Activated T-helper 1 cell treated with Interleukin-2 at 50 U/mL for 16 hours (primary cell): ENCODE measurements at regions not wholly inside any gene's neighbourhood (a gene's known extent, or its start where the extent isn't known, plus 50 kb on each side); places are given as distances from the start of the nearest gene placed in this dataset.
"Not testable (repeated sequence)": the region's sequence is repeated elsewhere in the genome, so short reads cannot be mapped to it uniquely, and the experiment has no call there.

Experiments
- DNase-seq: peaks from one replicate; pipeline ENCODE4 v3.0.0-alpha.2; 2020; ENCODE audit warnings: low read depth

DNA sequence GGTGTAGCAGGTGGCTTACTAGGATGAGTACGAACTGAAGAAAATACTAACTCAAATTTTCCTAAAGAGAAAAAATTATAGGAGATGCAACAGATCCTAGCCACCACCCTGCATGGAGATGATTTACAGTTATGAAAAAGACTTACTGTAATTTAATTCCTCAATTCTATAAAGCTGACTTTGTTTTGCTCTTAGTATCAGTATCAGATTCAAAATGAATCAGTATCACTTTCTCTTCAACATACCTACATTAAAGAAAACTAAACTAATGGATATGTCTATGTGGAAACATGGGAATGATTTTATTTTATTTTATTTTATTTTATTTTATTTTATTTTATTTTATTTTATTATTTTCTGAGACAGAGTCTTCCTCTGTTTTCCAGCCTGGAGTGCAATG is 525.8 kb downstream of the NLGN4X start:
- no peak for DNase-seq

DNA sequence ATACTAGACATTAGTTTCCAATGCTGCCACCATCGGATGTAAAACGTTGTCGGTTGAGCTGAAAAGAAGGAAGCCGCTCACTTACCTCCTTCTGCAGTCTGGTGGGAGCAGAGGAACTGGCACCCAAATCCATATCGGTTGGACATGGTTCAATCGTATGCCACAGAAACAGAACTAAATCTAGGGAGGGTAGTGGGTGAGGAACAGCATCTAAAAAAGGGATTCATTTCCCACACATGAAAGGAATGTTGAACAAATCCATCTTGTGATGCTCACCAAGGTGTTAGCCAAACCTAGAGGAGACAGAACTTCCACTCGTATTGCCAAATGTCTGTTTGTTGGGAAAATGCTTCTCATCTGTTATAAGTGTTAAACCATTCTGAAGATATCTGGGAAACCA is 532.7 kb downstream of the NLGN4X start:
- DNase-seq = no peak

DNA sequence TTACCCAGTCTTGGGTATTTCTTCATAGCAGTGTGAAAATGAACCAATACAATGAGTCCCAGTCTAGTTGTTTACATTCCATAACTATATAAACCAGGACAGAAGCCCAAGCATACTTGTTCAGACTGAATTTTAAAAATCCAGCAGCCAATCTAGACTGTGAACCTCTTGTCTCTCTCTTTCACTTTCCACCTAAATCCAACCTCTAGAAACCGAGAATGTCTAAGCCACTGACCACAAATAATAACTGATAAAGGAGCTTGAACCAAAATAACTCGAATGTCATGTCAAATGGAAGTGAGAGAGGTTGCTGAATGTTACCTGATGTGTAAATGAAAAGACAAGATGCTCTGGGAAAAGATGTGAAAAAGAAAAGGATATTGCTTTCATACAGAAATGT is 544.7 kb downstream of the NLGN4X start:
- no peak for DNase-seq

DNA sequence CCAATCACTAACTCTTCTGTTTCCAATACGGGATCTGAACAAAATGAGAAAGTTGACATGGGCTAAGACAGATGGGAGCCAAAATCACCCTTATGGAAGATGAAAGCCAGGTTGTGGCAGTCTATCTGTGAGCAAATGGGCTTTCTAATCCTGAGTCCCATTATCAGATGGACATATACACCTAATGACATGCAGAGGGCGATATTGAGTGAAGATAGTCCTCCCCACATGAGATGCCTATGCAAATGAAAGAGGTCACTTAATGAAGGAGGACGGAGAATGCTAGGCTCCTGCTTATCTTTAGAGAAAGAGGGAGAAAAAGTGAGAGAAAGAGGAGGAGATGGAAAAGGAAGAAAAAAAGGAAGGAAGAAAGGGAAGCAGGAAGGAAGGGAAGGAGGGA is 547.5 kb downstream of the NLGN4X start:
- no peak for DNase-seq

DNA sequence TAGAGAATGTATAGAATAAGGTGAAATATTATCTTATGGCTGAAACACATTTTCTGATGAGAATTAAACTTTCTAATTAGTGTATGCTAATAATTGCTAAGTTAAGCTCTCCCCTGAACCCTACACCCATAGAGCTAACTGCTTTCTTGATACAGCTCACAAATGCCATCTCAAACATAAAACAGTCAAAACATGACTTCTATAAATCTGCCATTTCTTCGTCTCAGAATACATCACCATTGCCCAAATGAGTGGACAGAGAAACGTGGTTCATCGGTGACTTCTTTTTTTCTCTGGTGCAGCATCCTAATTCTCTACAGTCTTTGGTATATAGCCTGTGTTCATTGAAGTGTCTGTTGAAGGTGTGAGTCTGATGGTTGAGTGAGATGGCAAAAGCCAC is 554.6 kb downstream of the NLGN4X start:
- DNase-seq = no peak

DNA sequence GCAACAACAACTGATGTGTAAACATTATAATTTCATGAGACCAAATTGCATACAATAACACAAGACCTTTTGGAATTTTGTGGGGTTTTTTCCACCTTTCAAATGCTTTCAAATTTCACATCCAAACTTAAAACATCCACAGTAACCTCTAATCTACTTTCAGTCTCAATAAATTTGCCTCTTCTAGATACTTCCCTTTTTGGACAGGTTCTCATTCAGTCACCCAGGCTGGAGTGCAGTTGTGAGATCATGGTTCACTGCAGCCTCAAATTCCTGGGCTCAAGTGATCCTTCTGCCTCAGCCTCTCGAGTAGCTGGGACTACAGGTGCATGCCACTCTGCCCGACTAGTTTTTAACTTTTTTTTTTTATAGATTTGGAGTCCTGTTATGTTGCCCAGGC is 556.6 kb downstream of the NLGN4X start:
- no peak for DNase-seq

DNA sequence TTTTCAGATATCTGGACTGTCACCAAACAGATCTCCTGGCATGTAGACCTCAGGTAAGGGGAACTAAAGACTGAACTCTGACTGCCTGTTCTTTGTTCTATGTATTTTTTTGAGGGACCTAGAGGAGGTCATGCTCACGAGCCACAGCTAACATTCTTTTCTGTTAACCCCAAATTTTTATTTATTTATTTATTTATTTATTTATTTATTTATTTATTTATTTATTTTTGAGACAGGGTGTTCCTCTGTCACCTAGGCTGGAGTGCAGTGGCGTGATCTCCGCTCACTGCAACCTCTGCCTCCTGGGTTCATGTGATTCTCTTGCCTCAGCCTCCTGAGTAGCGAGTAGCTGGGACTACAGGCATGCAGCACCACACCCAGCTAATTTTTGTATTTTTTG is 562.0 kb downstream of the NLGN4X start:
- not testable (repeated sequence) for DNase-seq

DNA sequence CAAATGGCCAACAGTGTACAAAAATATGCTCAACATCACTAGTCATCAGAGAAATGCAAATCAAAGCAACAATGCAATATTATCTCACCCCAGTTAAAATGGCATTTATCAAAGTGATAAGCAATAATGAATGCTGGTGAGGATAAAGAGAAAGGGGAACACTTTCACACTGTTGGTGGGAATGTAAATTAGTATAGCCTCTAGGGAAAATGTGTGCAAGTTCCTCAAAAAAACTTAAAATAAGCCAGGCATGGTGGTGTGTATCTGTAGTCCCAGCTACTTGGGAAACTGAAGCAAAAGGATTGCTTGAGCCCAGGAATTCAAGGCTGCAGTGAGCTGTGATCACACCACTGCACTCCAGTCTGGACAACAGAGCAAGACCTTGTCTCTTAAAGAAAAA is 572.1 kb downstream of the NLGN4X start:
- no peak for DNase-seq

DNA sequence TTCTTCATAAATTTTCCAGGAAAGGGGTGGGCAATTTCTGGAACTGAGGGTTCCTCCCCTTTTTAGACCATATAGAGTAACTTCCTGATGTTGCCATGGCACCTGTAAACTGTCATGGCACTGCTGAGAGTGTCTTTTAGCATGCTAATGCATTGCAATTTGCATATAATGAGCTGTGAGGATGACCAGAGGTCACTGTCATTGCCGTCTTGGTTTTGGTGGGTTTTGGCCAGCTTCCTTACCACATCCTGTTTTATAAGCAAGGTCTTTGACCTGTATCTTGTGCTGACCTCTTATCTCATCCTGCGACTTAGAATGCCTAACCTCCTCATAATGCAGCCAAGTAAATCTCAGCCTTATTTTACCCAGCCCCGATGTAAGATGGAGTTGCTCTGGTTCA is 577.8 kb downstream of the NLGN4X start:
- DNase-seq = no peak

DNA sequence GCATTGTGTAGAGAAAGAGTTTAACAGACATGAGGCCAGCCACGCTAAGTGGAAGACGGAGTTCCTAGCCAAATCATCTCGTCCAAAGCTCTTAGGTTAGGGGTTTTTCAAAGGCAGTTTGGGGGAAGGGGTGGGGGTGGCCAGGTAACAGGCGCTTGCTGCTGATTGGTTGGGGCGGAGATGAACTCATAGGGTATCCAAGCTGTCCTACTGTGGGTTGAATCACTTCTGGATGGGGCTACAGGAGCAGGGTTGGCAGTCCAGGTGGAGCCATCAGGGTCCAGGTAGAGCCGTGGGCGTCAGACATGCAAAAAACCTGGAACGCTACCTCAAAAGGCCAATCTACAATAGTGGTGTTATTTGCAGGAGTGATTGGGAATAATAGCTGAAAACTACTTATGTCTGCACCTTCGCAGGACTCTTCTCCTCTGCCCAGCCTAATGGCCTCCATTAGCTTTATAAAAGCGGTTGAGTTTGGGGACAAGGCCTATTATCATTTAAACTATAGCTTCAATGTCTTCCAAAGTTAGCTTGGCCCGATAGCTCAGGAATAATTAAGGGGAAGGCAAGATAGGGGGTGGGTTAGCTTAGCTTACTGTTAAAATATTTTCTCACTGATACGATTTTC is 579.6 kb downstream of the NLGN4X start:
- DNase-seq = no peak

DNA sequence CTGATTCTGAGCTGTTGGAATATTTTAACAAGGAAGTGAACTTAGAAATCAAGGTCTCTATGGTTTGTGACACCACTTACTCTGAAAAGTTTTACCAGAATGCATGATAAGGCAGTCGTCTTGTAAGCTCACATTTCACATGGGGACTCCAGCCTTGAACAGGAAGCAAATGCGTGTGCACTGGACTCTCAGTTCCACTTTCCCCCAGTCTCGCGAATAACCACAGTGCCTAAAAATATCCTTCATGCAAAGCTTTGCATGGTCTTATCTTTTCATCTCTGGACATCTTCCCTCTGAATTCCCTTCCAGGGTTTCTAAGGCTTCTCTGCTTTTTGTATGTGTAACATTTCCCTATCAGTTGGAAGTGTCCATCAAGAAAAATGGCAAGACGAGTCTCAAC is 581.8 kb downstream of the NLGN4X start:
- no peak for DNase-seq

DNA sequence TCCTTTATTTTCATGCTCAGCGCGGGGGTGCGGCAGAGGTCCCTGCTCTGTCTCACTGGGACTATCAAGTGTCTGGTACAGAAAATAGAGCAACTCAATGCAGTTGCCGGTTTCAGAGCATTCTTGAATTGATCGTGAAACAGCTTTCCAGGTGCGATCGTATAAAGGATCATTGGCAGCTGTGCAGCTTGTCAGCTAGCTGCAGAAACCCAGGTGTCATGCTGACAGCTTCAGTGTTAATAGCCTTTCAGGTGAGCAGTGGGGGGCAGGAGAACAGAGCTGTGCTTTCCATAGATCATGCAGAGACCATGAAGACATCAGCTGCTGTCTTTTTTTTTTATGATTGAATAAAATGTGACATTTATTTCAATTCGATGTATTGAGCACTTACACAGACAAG is 583.9 kb downstream of the NLGN4X start:
- no peak for DNase-seq

DNA sequence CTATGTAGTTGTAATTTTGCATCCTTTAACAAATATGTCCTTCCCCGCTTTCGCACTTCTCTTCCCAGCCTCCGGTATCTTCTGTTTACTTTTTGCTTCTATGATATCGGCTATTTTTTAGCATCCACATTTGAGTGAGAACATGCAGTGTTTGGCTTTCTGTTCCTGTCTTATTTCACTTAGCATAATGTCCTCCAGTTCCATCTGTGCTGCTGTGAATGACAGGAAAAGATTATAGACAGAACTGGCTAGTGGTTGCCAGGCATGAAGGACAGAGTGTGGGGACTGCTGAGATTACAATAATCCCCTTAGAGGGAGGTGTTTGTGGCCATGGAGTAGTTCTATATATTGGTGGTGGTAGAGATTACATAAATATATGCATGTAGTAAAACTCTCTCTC is 588.6 kb downstream of the NLGN4X start:
- no peak for DNase-seq

DNA sequence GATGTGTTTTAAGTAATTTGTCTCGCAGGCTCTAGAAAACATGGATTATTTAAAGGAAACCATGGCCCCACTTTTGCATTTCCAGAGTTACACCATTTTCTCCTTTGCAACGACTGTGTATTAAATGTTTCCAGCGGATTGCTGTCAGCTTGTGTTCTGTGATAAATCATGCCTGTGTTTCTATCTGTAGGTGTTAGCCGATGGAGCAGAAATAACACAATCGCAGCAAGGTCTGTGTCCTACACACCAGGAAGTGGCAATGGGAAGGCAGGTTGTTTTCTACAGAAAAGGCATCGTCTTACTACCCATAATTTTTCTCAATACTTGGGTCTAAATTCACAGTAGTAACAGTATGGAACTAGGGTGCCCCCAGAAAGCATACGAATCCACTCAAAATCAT is 590.1 kb downstream of the NLGN4X start:
- no peak for DNase-seq

DNA sequence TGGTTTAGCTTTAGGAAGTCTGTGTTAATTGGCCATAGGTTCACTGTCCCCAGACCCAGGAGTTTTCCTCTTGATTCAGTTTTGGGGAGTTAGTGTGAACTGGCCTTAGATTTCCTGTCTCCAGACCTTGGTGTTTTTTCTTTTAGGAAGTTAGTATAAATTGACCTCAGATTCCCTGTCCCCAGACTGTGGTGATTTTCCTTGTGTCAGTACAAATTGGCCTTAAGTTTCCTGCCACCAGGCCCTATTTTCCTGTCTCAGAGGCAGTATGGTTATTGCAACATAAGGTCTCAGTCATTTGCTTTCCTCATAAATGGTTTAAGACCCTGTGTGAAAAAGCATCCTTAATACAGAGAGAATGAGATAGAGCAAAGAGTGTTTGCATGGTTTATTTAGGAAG is 595.8 kb downstream of the NLGN4X start:
- DNase-seq = no peak

DNA sequence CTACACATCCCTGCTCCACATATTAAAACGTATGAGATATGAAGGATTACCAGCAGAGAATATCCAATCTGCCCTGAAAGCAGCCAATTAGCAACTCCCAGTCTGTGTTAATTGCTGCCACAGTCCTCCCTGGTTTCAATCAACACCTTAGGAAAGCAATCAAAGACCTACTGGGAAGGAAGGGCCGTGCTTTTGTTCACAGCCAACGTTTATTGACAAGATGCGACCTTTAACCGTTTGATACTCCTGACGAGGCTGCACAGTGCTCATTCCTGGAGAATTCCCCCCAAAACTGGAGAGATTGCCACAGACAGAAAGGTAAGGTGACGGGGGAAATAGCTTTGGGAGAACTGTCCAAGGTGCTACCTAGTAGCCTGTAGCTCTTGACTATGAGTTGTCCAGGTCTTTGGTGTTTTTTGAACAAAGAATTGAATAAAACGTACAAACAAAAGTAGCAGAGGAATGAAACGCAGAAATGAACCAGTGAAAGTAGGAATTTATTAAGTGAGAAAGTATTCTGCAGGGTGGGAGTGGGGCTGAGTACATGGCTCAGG is 596.5 kb downstream of the NLGN4X start:
- no peak for DNase-seq

DNA sequence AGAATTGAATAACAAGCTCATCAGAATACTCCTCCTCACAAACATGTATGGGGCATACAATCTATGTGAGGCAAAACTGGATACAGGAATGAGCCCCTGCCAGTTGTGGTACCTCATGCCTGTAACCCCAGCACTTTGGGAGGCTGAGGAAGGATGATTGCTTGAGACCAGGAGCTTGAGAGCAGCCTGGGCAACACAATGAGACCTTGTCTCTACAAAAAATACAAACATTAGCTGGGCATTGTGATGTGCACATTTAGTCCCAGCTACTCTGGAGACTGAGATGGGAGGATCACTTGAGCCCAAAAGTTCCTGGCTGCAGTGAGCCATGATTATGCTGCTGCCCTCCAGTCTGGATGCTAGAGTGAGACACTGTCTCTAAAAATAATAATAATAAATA is 611.0 kb downstream of the NLGN4X start:
- DNase-seq = no peak

DNA sequence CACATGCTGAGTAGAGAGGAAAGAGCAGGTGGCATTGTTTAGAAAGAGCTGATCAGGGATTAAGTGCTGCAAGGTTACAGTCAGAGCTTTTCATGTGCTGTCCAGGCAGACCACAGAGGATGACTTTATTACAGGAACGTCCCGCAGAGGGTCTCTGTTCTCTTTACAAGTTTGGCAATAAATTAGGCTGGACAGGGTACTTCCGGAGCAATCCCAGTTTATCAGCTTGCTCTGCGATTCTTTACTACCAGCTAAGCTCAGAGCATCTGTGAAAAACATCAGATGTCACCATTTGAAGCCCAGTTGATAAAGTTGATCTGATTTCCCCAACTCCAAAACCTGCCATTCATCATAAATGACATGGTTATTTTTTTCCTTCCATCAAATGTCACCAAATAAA is 633.1 kb downstream of the NLGN4X start:
- DNase-seq = no peak

DNA sequence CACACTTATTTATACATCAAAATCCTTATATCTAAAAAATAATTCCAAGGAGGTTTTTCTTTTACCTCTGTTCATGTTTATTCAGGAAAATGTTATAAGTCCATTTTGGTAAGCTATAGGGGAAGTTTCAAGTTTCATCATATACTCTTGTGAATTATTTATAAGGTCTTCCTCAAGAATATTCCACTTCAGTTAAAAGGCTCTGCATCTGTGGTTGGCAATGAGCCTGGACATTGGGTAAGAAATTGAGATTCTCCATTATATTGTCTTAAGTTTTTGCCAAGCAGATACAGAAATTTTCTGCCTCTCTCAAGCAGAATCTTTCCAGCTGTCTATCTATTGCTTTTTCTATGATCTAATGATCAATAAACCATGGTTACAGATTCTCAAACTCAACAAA is 641.9 kb downstream of the NLGN4X start:
- no peak for DNase-seq

DNA sequence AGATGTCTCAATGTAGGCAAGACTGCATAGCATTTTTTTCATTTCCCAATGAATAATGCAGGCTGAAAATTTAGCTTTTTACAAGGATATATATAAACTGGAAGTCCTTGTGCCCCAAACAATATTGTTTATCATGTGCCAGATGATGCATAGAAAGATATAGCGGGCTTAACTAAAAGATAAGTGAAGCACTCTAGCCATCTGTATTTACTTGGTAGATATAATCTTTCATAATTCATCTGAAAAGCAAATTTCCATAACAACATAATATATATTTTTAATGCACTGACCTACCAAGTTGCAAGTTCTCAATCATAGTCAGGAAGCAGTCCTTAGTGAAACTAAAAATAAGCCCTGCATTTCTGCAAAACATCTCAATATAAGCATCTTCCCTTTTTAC is 653.3 kb downstream of the NLGN4X start:
- DNase-seq = no peak

DNA sequence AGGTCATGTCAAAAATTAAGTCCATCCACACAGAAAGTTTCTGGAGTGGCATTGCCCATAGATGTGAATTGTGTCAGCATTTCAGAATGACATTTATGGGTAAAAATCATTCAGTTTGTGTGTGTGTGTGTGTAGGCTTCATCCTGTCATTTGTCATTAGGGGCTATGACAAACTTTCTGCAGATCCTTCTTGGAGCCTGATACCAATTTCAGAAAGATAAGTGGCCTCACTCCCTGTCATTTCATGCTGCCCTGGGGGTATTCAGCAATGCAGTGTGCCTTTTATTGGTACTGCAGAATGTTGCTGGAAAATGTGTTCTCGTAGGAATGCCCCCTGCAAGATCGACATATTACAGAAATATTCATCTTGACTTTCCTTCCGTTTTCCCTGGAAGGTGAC is 659.7 kb downstream of the NLGN4X start:
- no peak for DNase-seq

DNA sequence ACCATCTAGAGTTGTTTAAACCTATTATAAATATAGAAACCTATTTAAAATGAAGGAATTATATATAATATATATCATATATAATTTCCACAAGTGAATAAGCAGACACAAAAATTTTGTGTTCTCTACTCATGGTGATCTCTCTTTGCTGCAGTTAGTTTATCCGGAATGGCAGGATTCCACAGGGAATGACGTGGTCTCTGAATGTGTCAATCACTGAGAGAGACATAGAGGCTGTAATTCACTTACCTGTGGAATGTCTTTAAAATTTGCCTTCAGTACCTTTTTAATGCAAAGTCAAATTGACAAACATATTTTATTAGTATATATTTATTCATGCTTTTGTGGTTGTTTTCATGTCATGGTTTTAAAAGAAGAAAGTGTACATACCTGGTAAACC is 669.3 kb downstream of the NLGN4X start:
- DNase-seq = no peak

DNA sequence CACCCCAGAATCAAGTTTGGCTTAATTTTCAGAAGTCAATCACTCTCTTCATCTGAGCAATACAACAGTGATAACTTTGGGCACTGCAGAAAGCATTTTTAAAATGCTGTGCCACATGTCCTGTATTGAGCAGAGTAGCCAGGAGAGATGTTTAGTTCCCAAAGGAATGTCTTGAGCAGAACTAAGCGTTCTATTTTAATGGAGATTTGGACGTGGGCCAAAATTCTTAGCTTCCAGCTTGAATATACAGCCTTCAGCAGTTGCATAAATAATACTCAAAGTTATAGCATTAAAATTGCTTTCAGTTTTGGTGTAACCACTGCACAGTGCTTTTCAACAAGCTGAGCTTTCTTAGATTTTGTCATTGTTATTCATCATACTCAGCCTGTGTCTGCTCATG is 679.2 kb downstream of the NLGN4X start:
- DNase-seq = no peak

DNA sequence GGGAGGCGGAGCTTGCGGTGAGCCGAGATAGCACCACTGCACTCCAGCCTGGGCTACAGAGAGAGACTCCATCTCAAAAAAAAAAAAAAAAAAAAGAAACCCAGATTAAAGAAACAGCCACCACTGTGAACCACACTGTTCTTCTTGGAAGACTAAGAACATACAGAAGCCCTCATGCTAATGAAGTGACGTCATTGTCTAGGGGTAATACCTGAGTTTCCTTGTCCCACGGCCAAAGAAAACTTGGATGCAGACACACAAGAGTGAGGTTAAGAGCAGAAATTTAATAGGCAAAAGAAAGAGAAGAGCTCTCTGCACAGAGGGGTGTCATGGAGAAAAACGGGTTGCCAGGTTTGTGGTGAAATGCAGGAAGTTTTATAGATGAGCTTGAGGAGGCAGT is 691.6 kb downstream of the NLGN4X start:
- DNase-seq = no peak

DNA sequence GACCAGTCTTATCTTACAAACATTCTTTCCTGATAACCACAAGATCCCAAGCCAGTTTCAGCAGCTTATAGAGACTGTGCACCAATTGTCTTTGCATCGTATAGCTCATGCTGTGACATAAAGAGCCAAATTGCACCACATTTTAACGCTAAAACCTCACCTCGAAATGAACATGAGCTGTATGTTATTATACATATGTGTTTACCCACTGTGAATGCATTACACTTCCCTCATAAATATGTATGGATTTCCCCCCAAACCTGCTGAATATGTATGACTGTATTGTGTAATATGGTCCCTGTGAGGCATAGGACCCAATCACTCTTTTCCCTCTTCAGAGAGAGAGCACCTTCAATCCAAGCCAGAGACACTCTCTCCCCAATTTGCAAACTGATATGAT is 692.4 kb downstream of the NLGN4X start:
- DNase-seq = no peak
